SW 1271 (cell line): ENCODE measurements at regions not wholly inside any gene's neighbourhood (a gene's known extent, or its start where the extent isn't known, plus 50 kb on each side); places are given as distances from the start of the nearest gene placed in this dataset.
A peak's percentile ranks its signal among the peaks of the same experiment; 100 is the strongest.

Experiments used
- DNase-seq, 2 experiments: peaks; one replicate each; lab custom pipeline; 2025; lab: John Stamatoyannopoulos, UW

GRCh38 chr9:78866207-78867132 lies 569.5 kb downstream of the PSAT1 start:
- DNase-seq, result peak; percentile 91 to 99

DNA sequence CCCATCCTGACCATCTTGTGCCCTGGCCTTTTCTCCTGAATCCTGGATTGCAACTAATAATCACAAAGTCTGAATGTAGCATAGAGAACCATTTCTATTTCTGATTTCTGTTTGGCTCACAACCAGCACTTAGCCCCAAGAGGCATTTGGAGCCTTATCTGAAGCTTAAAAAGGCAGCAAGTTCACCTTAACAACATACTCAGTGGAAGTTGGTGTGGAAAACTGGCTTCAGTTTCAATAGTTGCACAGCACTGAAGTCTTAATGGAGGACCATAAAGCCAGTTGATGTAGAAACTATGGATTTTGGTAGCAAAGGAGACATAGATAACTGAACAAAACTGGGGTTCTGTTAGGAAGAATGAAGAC lies 574.1 kb downstream of the PSAT1 start:
- DNase-seq, result peak in 1 of 2 experiments; percentile 59

GRCh38 chr9:78871452-78872331 lies 574.8 kb downstream of the PSAT1 start:
- DNase-seq, result peak; percentile 89 to 98

DNA sequence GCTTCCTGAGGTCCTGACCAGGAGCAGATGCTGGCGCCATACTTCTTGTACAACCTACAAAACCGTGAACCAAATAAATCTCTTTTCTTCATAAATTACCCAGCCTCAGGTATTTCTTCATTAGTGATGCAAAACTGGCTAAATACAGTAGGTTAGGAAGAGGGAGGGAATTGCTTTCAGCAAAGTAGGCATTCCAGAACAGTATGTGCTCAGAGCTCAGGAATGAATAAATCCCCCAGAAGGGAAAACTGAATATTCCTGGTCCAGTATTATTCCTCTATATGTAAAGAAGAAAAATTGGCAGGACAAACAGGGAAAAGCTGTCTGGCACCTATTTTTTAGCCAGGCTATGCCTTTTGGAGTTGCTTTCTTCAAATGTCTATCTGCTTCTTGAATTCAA lies 577.1 kb downstream of the PSAT1 start:
- no peak for DNase-seq

GRCh38 chr9:78879324-78880100 lies 582.6 kb downstream of the PSAT1 start:
- no peak for DNase-seq

DNA sequence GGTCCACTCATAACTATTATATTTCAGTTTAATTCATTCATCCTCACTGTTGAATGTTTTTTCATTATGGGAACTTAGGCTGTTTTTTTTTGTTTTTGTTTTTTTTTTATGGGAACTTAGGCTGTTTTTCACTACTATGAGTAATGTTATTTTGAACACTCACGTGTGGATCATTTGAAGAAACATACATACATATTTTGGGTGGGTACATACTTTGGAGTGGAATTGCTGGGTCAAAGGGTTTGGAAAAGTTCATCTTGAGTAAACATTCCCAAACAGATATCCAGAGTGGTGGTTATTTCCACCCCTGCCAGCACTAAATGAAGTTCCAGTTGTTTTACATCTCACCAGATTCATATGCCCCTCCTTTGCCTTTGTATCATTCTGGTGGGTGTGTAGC lies 584.4 kb downstream of the PSAT1 start:
- DNase-seq, result no peak

DNA sequence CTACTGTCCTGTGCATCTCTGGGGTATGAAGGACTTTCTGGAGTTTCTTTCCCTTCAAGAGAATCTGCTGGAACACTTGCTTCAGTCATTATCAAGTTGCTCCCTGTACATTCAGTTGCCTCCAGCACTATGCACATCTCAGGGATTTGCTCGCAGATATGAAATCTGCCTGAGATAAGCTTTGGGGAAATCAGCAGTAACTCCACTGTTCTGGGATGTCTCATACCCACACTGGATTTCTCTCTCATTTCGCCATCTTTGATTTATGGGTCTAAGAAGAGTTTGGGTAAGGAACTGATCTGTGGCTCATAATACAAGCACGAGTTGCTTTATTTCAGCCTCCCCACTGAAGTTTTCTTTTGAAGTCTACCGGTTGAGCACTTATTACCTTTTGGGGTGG lies 585.6 kb downstream of the PSAT1 start:
- DNase-seq, result no peak

DNA sequence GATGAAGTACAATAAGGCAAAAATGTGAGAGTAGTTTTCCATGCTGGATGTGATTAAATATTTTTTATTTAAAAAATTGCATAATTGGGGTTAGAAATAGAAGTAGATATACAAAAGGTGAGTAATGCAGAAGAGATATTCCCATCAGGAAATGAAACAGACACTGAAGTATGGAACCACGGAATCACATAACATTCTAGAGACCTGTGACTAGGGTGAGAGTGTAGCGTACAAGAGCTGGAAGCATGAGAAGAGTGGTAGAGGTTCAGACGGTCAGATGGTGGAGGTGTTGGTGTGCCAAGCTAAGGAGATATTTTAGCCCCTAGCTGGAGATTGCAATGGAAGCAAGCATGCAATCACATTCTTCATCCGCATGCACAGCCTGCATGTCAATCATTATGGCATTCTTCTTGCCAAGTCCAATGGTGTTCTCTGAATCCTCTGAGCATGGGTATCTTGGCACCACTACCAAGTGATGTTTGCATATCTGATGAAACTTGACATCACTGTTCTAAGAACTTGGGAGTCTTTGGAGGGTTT lies 587.8 kb downstream of the PSAT1 start:
- no peak for DNase-seq

DNA sequence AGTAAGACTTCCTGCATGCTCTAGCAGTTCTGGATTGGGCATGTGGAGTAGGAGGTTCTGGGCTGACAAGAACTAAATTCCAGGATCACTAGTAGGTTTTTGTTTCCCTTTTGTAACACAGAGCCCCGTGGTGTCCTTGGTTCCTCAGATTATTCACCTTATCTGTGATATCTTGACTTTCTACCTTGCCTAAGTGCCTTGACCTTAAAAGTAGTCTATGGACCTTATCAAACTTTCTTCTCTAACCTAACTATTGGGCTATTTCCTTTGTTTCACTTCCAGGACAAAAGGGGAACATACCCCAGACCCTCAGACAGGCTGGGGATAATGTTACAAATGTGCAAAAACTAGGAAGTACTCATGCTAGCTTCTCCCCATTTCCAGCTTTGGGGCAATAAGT lies 595.3 kb downstream of the PSAT1 start:
- DNase-seq, result no peak

DNA sequence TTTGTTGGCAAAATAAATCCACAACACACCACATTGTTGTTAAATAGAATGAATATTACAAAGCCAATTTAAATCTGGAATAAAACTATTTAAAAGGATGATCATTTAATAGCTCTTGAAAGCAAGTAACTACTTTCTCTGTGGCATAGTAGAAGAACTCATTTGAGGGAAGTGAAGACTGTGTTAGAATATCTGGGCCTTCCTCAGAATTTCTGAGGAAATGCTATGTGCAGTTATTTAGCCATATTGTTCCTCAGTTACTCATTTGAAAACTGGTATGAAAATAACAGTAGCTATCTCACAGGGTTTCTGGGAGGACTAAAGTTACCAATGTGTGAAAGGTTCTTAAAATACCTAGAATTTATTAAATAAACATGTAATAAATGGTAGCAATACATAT lies 595.8 kb downstream of the PSAT1 start:
- no peak for DNase-seq

DNA sequence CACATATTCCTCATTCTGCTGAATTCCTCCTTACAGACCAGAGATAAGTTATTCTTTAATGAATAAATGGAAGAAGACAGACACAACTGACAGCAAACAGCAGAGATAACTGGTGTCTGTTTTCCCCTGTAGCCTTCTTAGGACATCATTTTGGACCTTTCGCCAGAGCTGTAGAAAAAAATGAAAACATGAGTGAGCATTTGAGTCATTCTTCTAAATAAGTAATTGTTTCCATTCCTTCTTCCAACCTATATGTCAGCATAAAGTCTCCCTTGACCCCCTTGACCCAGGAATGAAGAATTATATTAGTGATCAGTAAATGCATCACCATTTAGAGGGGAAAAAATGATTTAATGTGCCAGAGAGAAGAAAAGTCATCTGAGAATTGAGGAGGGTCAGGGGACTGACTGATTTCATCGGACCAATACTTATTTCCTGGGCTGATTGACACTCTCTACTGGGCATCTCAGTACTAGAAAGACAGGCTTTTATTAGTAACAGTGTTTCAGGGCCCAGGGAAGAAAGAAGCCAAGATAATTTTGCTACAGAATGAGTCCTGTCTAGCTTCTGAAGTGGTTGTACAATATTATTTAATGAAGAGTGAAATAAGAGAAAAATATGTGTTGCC lies 597.0 kb downstream of the PSAT1 start:
- no peak for DNase-seq

DNA sequence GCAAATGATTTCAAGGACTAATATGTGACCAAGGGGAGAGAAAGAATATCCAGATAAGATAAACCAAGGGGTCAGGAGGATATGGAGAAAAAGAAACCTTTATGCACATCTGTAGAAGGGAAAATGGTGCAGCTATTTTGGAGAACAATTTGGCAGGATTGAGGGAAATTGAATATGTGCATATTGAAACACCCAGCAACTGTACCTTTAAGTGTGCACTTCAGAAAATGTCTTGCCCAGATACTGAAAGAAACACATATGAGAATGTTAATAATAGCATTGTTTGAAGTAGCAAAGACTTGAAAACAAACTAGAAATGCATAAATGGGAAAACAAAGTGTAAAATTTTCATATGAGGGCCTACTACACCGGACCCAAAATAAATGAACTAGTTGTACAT lies 599.6 kb downstream of the PSAT1 start:
- DNase-seq, result no peak

DNA sequence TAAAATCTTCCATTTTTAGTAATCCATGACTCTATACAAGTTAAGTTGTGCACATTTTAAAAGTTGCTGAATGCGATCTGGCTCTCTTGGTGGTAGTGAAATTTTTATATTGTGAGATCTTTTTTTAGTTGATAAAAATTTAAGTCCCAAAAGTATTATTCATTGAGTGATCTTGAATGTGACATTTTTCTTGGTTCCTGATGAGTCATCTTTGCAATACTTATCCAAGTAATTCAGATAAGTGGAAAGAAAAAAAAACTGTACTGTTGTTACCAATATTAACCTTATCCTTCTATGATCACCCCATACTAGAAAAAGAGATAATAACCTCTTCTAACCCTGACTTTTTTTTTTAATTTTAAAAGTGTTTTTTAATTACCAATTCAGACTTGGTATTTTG lies 601.3 kb downstream of the PSAT1 start:
- no peak for DNase-seq

- DNase-seq, result no peak
These were observed 602.1 kb downstream of the PSAT1 start for GRCh38 chr9:78899006-78899405.

- DNase-seq, result no peak
These were observed 603.6 kb downstream of the PSAT1 start for GRCh38 chr9:78900500-78900899.

DNA sequence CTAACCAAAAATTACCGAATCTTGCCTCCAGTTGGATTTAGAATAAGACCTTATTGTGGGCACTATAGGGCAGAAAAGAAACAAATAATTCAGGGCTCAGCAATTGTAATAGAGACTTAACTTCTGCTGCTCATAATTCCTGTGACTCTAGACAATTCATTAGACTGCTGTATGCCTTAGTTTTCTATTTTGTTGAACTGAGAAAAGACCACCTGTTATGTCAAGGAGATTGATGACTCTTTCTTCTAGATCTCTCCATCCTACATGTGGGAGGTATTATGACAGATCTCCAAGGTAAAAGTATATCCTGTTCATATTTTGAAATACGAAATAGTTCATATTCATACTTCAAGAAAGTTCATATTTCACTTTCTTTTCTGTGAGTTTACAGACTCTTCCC lies 605.1 kb downstream of the PSAT1 start:
- DNase-seq, result no peak

DNA sequence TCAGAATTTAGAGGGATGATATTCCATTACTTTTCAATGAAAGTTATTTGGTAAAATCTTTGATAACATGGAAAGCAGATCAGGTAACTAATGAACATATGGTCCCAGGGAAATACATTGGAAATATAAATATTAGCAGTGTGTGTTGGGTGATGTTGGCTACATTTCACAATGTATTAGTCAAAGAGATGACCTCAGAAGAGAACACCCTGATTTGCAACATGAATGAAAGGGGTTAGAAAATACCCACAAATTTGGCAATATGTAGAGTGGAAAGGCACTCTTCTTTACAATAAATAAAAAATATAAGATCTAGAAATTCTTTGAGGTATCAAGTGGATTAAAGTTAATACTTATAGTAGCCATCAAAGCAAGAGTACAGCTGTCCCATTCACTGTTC lies 606.7 kb downstream of the PSAT1 start:
- DNase-seq, result no peak

DNA sequence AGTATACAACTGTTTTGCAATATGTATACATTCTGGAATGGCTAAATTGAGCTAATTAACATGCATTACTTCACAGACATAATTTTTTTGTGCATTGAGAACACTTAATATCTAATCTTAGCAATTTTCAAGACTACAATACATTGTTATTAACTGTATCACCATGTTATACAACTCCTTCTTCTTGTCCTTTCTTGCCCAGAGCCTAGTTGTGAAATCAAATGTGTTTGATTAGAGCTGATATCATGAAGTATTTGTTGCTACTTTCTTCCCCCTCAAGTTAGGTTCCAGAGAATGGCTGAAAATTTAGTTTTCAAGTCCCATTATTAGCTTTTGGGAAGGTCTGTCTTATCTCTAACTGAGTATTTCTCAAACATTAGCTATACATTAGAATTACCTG lies 607.8 kb downstream of the PSAT1 start:
- no peak for DNase-seq

DNA sequence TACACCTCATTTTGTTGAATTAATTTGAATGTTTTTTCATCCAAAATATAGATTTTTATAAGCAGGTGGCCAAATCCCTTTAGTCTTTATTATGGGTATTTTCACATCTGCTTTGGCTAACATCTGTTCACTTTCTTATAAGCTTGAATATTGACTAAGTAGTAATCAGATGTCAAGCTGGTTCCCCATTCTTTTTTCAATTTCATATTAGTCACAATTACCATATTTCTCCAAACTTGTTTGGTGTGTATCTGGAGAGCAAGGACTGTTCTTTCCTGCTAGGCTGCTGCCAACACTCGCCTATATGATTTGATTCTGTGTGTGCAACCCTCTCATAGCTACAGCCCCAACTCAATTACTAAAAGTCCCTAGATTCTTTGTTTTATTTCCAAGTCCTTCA lies 608.5 kb downstream of the PSAT1 start:
- DNase-seq, result no peak

DNA sequence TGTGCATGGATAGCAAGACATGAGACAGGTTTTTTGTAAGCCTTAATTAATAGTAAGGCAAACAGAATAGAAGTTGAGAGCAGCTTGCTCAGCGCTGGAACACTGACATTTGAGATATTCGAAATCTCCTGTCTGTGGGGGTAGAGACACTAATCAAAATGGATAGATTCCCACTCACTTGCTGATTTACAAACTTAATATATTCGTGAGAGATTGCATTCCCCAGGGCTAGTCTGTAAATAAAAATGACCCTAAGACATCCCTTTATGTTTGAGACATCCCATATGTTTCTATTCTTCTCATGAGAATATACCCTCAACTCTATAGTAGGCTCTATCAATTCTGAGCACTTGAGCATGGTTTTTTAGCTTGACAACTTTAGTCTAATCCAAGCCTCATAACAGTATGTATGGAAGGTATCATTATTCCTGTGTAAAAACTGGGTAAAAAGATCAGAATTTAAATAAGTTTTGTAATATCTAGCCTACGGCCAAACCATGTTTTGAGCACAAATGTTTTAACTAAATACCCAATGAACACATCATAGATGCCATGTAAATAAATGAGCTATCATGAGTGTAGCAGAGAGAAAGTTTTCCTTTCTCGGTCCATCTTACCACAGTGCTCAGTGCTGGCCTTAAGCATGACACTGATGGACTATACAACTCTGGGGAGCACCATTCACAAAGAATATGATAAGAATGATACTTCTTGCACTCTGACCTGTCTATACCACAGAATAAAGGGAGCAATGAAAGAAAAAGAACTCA lies 609.2 kb downstream of the PSAT1 start:
- DNase-seq, result no peak

GRCh38 chr9:78909566-78909965 lies 612.6 kb downstream of the PSAT1 start:
- DNase-seq, result no peak
